ENCODE measurements at regions not wholly inside any gene's neighbourhood (a gene's known extent, or its start where the extent isn't known, plus 50 kb on each side); places are given as distances from the start of the nearest gene placed in this dataset.

GRCh38 chr1:37342736-37343135 lies 131.6 kb upstream of the ZC3H12A start:
- TF ChIP-seq EZH2 (IDR thresholded peaks at IDR 0.05; ENCODE audit: low read depth, unreplicated experiment), result no peak
- TF ChIP-seq CTCF (conservative IDR thresholded peaks at IDR 0.05; ENCODE audit: low read depth in 2 of 2), result peak; percentile 12 to 38; a peak in 2 of 4 replicates
- no peak for TF ChIP-seq EZH2phosphoT487 (IDR thresholded peaks at IDR 0.05; ENCODE audit: unreplicated experiment)
- no peak for TF ChIP-seq POLR2AphosphoS5 (IDR thresholded peaks at IDR 0.05; ENCODE audit: low read depth)
- no peak for TF ChIP-seq REST (IDR thresholded peaks at IDR 0.05; ENCODE audit: unreplicated experiment)
- no peak for TF ChIP-seq CREB1 (CRISPR knock-in tag; IDR thresholded peaks at IDR 0.05; ENCODE audit: low read depth)
- no peak for TF ChIP-seq NANOG (IDR thresholded peaks at IDR 0.05; ENCODE audit: borderline replicate concordance)
- no peak for TF ChIP-seq ZNF462 (CRISPR knock-in tag; IDR thresholded peaks at IDR 0.05)
